ENCODE measurements at regions not wholly inside any gene's neighbourhood (a gene's known extent, or its start where the extent isn't known, plus 50 kb on each side); places are given as distances from the start of the nearest gene placed in this dataset.
"Not testable (repeated sequence)": the region's sequence is repeated elsewhere in the genome, so short reads cannot be mapped to it uniquely, and the experiment has no call there.

DNA sequence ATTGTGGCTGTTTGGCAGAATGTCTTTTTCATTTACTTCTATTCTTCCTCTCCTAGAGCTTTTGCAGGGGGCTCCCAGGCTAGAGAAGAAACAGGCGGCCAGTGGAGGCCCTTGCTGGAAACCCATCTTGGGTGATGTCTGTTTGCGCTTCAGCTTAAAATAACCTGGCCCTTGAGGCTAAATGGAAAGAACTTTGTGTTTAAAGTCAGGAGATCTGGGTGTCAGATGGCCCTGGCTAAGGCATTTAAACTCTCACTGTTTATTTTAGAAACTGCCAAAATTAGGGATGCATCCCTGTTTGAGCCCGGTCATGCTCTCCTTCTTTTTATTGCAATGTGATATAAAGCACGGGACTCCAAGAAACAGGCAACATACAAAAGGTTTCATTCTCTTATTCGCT is 118.4 kb upstream of the RMP24 start:
- no peaks in the 10 kb centered on the region for H3K4me1 ChIP-seq (ENCODE audit: insufficient read depth, poor library complexity, severe bottlenecking)
- no peaks in the 10 kb centered on the region for H3K27me3 ChIP-seq (ENCODE audit: insufficient read depth, poor library complexity, severe bottlenecking)
- no peaks in the 10 kb centered on the region for H3K36me3 ChIP-seq (ENCODE audit: low read depth)
- H3K9me3 ChIP-seq (ENCODE audit: severe bottlenecking), result no peaks in the 10 kb centered on the region
- no peak overlapping the region for H3K4me3 ChIP-seq (ENCODE audit: severe bottlenecking)
- no peak overlapping the region for H3K27ac ChIP-seq (ENCODE audit: poor library complexity, severe bottlenecking)
- ATAC-seq (ENCODE audit: low read depth) (no peak), DNase-seq (ENCODE audit: low spot score) (no peak)
- TF ChIP-seq, protein P1, sequence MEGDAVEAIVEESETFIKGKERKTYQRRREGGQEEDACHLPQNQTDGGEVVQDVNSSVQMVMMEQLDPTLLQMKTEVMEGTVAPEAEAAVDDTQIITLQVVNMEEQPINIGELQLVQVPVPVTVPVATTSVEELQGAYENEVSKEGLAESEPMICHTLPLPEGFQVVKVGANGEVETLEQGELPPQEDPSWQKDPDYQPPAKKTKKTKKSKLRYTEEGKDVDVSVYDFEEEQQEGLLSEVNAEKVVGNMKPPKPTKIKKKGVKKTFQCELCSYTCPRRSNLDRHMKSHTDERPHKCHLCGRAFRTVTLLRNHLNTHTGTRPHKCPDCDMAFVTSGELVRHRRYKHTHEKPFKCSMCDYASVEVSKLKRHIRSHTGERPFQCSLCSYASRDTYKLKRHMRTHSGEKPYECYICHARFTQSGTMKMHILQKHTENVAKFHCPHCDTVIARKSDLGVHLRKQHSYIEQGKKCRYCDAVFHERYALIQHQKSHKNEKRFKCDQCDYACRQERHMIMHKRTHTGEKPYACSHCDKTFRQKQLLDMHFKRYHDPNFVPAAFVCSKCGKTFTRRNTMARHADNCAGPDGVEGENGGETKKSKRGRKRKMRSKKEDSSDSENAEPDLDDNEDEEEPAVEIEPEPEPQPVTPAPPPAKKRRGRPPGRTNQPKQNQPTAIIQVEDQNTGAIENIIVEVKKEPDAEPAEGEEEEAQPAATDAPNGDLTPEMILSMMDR (IDR thresholded peaks at IDR 0.05; ENCODE audit: poor library complexity, severe bottlenecking), result no peak

DNA sequence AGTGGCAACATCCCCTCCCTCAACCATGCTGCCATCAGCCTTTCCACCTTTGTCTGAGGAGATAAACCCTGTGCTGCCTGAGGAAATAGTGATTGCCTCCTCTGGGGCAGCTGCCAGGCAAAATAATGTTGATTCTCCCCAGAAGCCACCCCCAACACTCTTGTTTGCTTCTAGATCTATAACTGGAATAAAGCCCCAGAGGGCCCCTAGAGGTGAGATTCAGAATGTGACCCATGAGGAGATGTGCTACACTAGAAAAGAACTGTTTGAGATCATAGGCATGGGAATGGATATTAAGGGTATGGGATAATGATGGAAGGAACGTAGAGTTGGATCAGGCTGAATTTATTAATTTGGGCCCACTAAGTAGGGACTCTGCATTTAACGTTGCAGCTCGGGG is 116.3 kb upstream of the RMP24 start:
- no peaks in the 10 kb centered on the region for H3K36me3 ChIP-seq (ENCODE audit: low read depth)
- DNase-seq (ENCODE audit: low spot score) (no peak), ATAC-seq (ENCODE audit: low read depth) (no peak)
- H3K4me1 ChIP-seq (ENCODE audit: insufficient read depth, poor library complexity, severe bottlenecking), result no peaks in the 10 kb centered on the region
- TF ChIP-seq, protein P1 (IDR thresholded peaks at IDR 0.05; ENCODE audit: poor library complexity, severe bottlenecking), result no peak
- H3K9me3 ChIP-seq (ENCODE audit: severe bottlenecking), result no peaks in the 10 kb centered on the region
- no peak overlapping the region for H3K27ac ChIP-seq (ENCODE audit: poor library complexity, severe bottlenecking)
- no peak overlapping the region for H3K4me3 ChIP-seq (ENCODE audit: severe bottlenecking)
- H3K27me3 ChIP-seq (ENCODE audit: insufficient read depth, poor library complexity, severe bottlenecking), result no peaks in the 10 kb centered on the region

- not testable (repeated sequence) for H3K27ac ChIP-seq (ENCODE audit: poor library complexity, severe bottlenecking); H3K9me3 ChIP-seq (ENCODE audit: severe bottlenecking); H3K4me3 ChIP-seq (ENCODE audit: severe bottlenecking)
Measured at GRCh38 chr18:35856721-35857120, 115.8 kb upstream of the RMP24 start.

GRCh38 chr18:35857581-35857980 is 114.9 kb upstream of the RMP24 start:
- not testable (repeated sequence) for H3K4me3 ChIP-seq (ENCODE audit: severe bottlenecking); ATAC-seq (ENCODE audit: low read depth); H3K4me1 ChIP-seq (ENCODE audit: insufficient read depth, poor library complexity, severe bottlenecking)

More at GRCh38 chr18:35856721-35857120, 115.8 kb upstream of the RMP24 start:
- H3K36me3 ChIP-seq (ENCODE audit: low read depth); ATAC-seq (ENCODE audit: low read depth); DNase-seq (ENCODE audit: low spot score); H3K27me3 ChIP-seq (ENCODE audit: insufficient read depth, poor library complexity, severe bottlenecking); H3K4me1 ChIP-seq (ENCODE audit: insufficient read depth, poor library complexity, severe bottlenecking): not testable (repeated sequence)

DNA sequence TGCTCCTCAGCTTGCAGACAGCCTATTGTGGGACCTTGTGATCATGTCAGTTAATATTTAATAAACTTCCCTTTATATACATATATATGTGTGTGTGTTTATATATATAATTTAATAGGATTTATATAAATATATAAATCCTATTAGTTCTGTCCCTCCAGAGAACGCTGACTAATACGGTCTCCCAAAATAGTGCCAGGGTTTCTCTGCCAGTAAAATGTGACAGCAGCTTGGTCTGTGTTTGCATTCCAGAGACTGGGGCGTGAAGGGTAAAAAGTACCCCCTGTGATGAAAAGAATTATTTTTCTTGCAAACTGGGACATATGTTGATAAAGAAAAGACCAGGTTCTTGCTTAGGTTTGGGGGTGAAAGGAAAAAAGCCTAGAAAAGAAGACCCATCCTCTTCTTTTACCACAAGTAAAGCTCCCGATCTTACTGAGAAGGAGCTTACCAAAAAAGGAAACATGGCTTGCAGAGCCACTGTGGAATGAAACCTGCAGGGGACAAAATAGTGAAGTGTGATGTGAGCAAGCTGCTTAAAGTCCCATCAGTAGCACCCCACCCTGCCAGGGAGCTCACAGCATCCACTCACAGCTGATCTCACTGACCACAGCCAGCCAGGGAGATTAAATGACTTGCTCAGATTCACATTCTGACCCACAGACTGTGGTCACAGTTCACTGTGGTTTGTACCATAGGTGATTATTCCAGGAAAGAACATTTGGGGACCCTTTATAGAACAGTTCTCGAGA is 110.9 kb upstream of the RMP24 start:
- no peak for ATAC-seq (ENCODE audit: low read depth)
- no peak for DNase-seq (ENCODE audit: low spot score)
- TF ChIP-seq, protein P1 (IDR thresholded peaks at IDR 0.05; ENCODE audit: poor library complexity, severe bottlenecking), result no peak
- Histone ChIP-seq H3K27ac (ENCODE audit: poor library complexity, severe bottlenecking) (no peak overlapping the region), H3K36me3 (ENCODE audit: low read depth) (no peaks in the 10 kb centered on the region), H3K9me3 (ENCODE audit: severe bottlenecking) (no peaks in the 10 kb centered on the region), H3K4me3 (ENCODE audit: severe bottlenecking) (no peak overlapping the region), H3K4me1 (ENCODE audit: insufficient read depth, poor library complexity, severe bottlenecking) (no peaks in the 10 kb centered on the region), H3K27me3 (ENCODE audit: insufficient read depth, poor library complexity, severe bottlenecking) (no peaks in the 10 kb centered on the region)

More at GRCh38 chr18:35857581-35857980, 114.9 kb upstream of the RMP24 start:
- DNase-seq (ENCODE audit: low spot score); H3K9me3 ChIP-seq (ENCODE audit: severe bottlenecking); H3K27me3 ChIP-seq (ENCODE audit: insufficient read depth, poor library complexity, severe bottlenecking); H3K36me3 ChIP-seq (ENCODE audit: low read depth); H3K27ac ChIP-seq (ENCODE audit: poor library complexity, severe bottlenecking): not testable (repeated sequence)

- no peaks in the 10 kb centered on the region for H3K36me3 ChIP-seq (ENCODE audit: low read depth)
- H3K4me3 ChIP-seq (ENCODE audit: severe bottlenecking), result no peak overlapping the region
- TF ChIP-seq, protein P1 (IDR thresholded peaks at IDR 0.05; ENCODE audit: poor library complexity, severe bottlenecking), result no peak
- no peaks in the 10 kb centered on the region for H3K27me3 ChIP-seq (ENCODE audit: insufficient read depth, poor library complexity, severe bottlenecking)
- DNase-seq (ENCODE audit: low spot score) (no peak), ATAC-seq (ENCODE audit: low read depth) (no peak)
- no peak overlapping the region for H3K27ac ChIP-seq (ENCODE audit: poor library complexity, severe bottlenecking)
- H3K4me1 ChIP-seq (ENCODE audit: insufficient read depth, poor library complexity, severe bottlenecking), result no peaks in the 10 kb centered on the region
- no peaks in the 10 kb centered on the region for H3K9me3 ChIP-seq (ENCODE audit: severe bottlenecking)
Measured at GRCh38 chr18:35862119-35862640, 110.3 kb upstream of the RMP24 start.

Measured in RWPE2 (cell line).